GM12878 (cell line): ENCODE measurements at regions not wholly inside any gene's neighbourhood (a gene's known extent, or its start where the extent isn't known, plus 50 kb on each side); places are given as distances from the start of the nearest gene placed in this dataset.

Source experiments
- ATAC-seq: fragments of 200-7000 bp; cut with Tn5 transposase; 3 replicates; pipeline ENCODE4 v1.9.1; 2020; ENCODE audit warnings: mild to moderate bottlenecking, moderate library complexity
- BruUV-seq: library from RNA; stranded (reverse); fragments of 400-500 nt; replicated peaks from 2 replicates; lab custom pipeline; 2021; lab: Mats Ljungman, UMichigan
- CTCF ChIA-PET: fragments of 300-600 bp; sonication (Branson Sonifier 250); formaldehyde crosslinking; extraction: SDS; loops from one replicate; lab custom pipeline; 2021; ENCODE audit warnings: inconsistent platforms; lab: Yijun Ruan, JAX
- POLR2A ChIA-PET: fragments of 350-600 bp; formaldehyde crosslinking; extraction: SDS; loops from one replicate; lab custom pipeline; 2021; ENCODE audit warnings: inconsistent platforms; lab: Charles Lee
- RAD21 ChIA-PET: fragments of 300-600 bp; sonication (Branson Sonifier 250); formaldehyde crosslinking; loops from one replicate; lab custom pipeline; 2023; ENCODE audit warnings: antibody characterized with exemption; ENCODE audit not compliant: unreplicated experiment; lab: Charles Lee
- SMC1A ChIA-PET: fragments of 300-600 bp; sonication (Branson Sonifier 250); formaldehyde crosslinking; loops from one replicate; lab custom pipeline; 2023; ENCODE audit not compliant: unreplicated experiment, uncharacterized antibody; lab: Charles Lee
- DNase-seq: peaks from one replicate; pipeline ENCODE4 v3.0.0-alpha.2; 2011; ENCODE audit warnings: low read depth, low spot score
- FAIRE-seq: peaks from 3 replicates; lab custom pipeline; 2011; peaks lifted over from hg19 to GRCh38; lab: Jason Lieb, UNC
- H2AFZ ChIP-seq: 2 replicates; pipeline ENCODE4 v1.6.0; 2011; ENCODE audit warnings: low read depth, low read length, control low read depth; ENCODE audit not compliant: control insufficient read depth
- H3K27ac ChIP-seq: 2 replicates; pipeline ENCODE4 v1.5.1; 2011; ENCODE audit warnings: control low read depth; ENCODE audit not compliant: control insufficient read depth, insufficient read depth
- H3K27me3 ChIP-seq, 2 experiments: replicated peaks in 1 of 2; 2 replicates each; pipeline versions ENCODE4 v1.6.0 to v1.6.1; 2011; ENCODE audit warnings: low read length in 1 of 2; ENCODE audit not compliant: control insufficient read depth in 2 of 2, insufficient read depth in 2 of 2
- H3K36me3 ChIP-seq, 2 experiments: 2 replicates each; pipeline ENCODE4 v1.5.1; 2011; ENCODE audit warnings: low read length in 1 of 2; ENCODE audit not compliant: control insufficient read depth in 2 of 2, insufficient read depth in 2 of 2
- H3K4me1 ChIP-seq: 2 replicates; pipeline ENCODE4 v1.6.1; 2011; ENCODE audit warnings: mild to moderate bottlenecking, low read length, moderate library complexity, mixed read lengths; ENCODE audit not compliant: control insufficient read depth, insufficient read depth
- H3K4me2 ChIP-seq: 2 replicates; pipeline ENCODE4 v1.6.0; 2011; ENCODE audit warnings: control low read depth; ENCODE audit not compliant: control insufficient read depth, insufficient read depth
- H3K4me3 ChIP-seq: fragments of 200-600 bp; sonication (generic); 2 replicates; pipeline ENCODE4 v1.5.1; 2016
- H3K79me2 ChIP-seq: 2 replicates; pipeline ENCODE4 v1.6.0; 2011; ENCODE audit warnings: low read length; ENCODE audit not compliant: control insufficient read depth, insufficient read depth
- H3K9ac ChIP-seq: 2 replicates; pipeline ENCODE4 v1.8.0; 2011; ENCODE audit warnings: low read length, control low read depth, mixed read lengths; ENCODE audit not compliant: control insufficient read depth, insufficient read depth
- H3K9me3 ChIP-seq: replicated peaks from 3 replicates; pipeline ENCODE4 v1.5.1; 2011; ENCODE audit warnings: mild to moderate bottlenecking, low read length; ENCODE audit not compliant: control insufficient read depth, insufficient read depth
- H4K20me1 ChIP-seq: 2 replicates; pipeline ENCODE4 v1.6.0; 2011; ENCODE audit not compliant: control insufficient read depth, insufficient read depth
- BMI1 ChIP-seq: fragments of 450-650 bp; IDR thresholded peaks from 2 replicates; pipeline ENCODE4 v1.6.1; 2016; ENCODE audit warnings: mild to moderate bottlenecking, moderate library complexity, borderline replicate concordance
- CREB1 ChIP-seq: IDR thresholded peaks from 2 replicates; pipeline ENCODE4 v1.6.1; 2012; ENCODE audit warnings: low read depth, mild to moderate bottlenecking, inconsistent platforms
- HCFC1 ChIP-seq: fragments of 150-350 bp; IDR thresholded peaks from 2 replicates; pipeline ENCODE4 v1.6.1; 2014; ENCODE audit warnings: low read length
- HDAC2 ChIP-seq: fragments of 200-600 bp; sonication (generic); IDR thresholded peaks from 2 replicates; pipeline ENCODE4 v1.6.1; 2017
- MXI1 ChIP-seq: fragments of 150-350 bp; IDR thresholded peaks from 2 replicates; pipeline ENCODE4 v1.6.1; 2011; ENCODE audit warnings: low read depth, mild to moderate bottlenecking, inconsistent platforms, low read length, improper control_type of control experiment
- NR2C1 ChIP-seq: fragments of 450-650 bp; IDR thresholded peaks from 2 replicates; pipeline ENCODE4 v1.6.1; 2017; ENCODE audit warnings: antibody characterized with exemption, mild to moderate bottlenecking, moderate library complexity
- NR2F1 ChIP-seq: fragments of 450-650 bp; conservative IDR thresholded peaks from 2 replicates; pipeline ENCODE4 v1.6.1; 2017; ENCODE audit warnings: mild to moderate bottlenecking
- RUNX3 ChIP-seq: IDR thresholded peaks from 2 replicates; pipeline ENCODE4 v1.6.1; 2012; ENCODE audit warnings: low read length, inconsistent platforms
- SMAD1 ChIP-seq: fragments of 450-650 bp; IDR thresholded peaks from 2 replicates; pipeline ENCODE4 v1.6.1; 2018; ENCODE audit warnings: mild to moderate bottlenecking, low read depth; ENCODE audit not compliant: partially characterized antibody
- SUPT20H ChIP-seq: IDR thresholded peaks from 2 replicates; pipeline ENCODE4 v1.6.1; 2011; ENCODE audit warnings: low read depth, mild to moderate bottlenecking, low read length, moderate library complexity, borderline replicate concordance; ENCODE audit not compliant: control insufficient read depth
- TARDBP ChIP-seq: IDR thresholded peaks from 2 replicates; pipeline ENCODE4 v1.6.1; 2016; ENCODE audit warnings: borderline replicate concordance
- ZNF217 ChIP-seq: fragments of 450-650 bp; IDR thresholded peaks from 2 replicates; pipeline ENCODE4 v1.6.1; 2017; ENCODE audit warnings: antibody characterized with exemption, mild to moderate bottlenecking
- ZNF687 ChIP-seq: fragments of 450-650 bp; IDR thresholded peaks from 2 replicates; pipeline ENCODE4 v1.6.1; 2017; ENCODE audit warnings: mild to moderate bottlenecking, moderate library complexity
- WGBS: methylation state at CpG from one replicate; pipeline ENCODE4 v1.1.6; 2016; ENCODE audit warnings: low lambda C conversion rate; ENCODE audit not compliant: insufficient replicate concordance, insufficient coverage; ENCODE audit errors: missing lambda C conversion rate; 5-methylcytosine and 5-hydroxymethylcytosine counted together
- in situ Hi-C: fragments of 300-500 bp; cut with MboI; formaldehyde crosslinking; loops from 9 replicates; pipeline ENCODE4 v1.14.3; 2018; ENCODE audit warnings: mixed read lengths
- intact Hi-C: fragments of 100-400 bp; cut with micrococcal nuclease; formaldehyde crosslinking; loops from one replicate; pipeline ENCODE4 v1.14.2; 2022; ENCODE audit not compliant: unreplicated experiment
- TF ChIP-seq, protein P1 (sequence below): fragments of 450-650 bp; IDR thresholded peaks from 2 replicates; pipeline ENCODE4 v1.6.1; 2017; ENCODE audit warnings: mild to moderate bottlenecking, low read depth, inconsistent platforms; ENCODE audit not compliant: poor library complexity, severe bottlenecking

- Histone ChIP-seq H3K9me3 (no peaks in the 10 kb centered on the region), H3K4me2 (no peak overlapping the region), H3K79me2 (peaks cover 4% of the 10 kb centered on the region), H3K9ac (no peak overlapping the region), H2AFZ (no peak overlapping the region), H3K27ac (no peak overlapping the region), H3K36me3 (no peaks in the 10 kb centered on the region), H4K20me1 (no peaks in the 10 kb centered on the region), H3K4me1 (peaks cover 67% of the 10 kb centered on the region), H3K4me3 (no peak overlapping the region), H3K27me3 (no peaks in the 10 kb centered on the region)
- ChIA-PET CTCF (interaction anchor here (0.6 to 1.8 kb wide), 5 partner anchors 21 to 458 kb away, joined by 3 to 6 read pairs (median 4); no protein-coding TSS in a partner anchor), POLR2A (interaction anchor here (0.7 to 3.5 kb wide), 11 partner anchors 13 to 233 kb away, joined by 3 to 15 read pairs (median 5); no protein-coding TSS in a partner anchor), SMC1A (interaction anchor here (0.9 to 7.4 kb wide), 13 partner anchors 14 to 457 kb away, joined by 3 to 80 read pairs (median 20); partner anchors contain the start of gene IRF2BP2), RAD21 (interaction anchor here (0.7 to 14.4 kb wide), 7 partner anchors 18 to 346 kb away, joined by 3 to 258 read pairs (median 6); no protein-coding TSS in a partner anchor)
- FAIRE-seq (no peak), ATAC-seq (no peak), DNase-seq (no peak)
- BruUV-seq = no TSS peak
- whole genome bisulfite sequencing = 95% methylated on average over 14 of the region's 14 CpGs
- in situ Hi-C loops (no loop called here), intact Hi-C loops (no loop called here)
- TF ChIP-seq ZNF217 (no peak), NR2C1 (0 out of 2 replicates have a peak, but pooled peaks have one; percentile 4), SMAD1 (no peak), SUPT20H (no peak), HCFC1 (no peak), TARDBP (no peak), BMI1 (no peak), MXI1 (no peak), NR2F1 (peak; percentile 54), RUNX3 (no peak), CREB1 (no peak), HDAC2 (no peak), ZNF687 (no peak)
- TF ChIP-seq, protein P1, sequence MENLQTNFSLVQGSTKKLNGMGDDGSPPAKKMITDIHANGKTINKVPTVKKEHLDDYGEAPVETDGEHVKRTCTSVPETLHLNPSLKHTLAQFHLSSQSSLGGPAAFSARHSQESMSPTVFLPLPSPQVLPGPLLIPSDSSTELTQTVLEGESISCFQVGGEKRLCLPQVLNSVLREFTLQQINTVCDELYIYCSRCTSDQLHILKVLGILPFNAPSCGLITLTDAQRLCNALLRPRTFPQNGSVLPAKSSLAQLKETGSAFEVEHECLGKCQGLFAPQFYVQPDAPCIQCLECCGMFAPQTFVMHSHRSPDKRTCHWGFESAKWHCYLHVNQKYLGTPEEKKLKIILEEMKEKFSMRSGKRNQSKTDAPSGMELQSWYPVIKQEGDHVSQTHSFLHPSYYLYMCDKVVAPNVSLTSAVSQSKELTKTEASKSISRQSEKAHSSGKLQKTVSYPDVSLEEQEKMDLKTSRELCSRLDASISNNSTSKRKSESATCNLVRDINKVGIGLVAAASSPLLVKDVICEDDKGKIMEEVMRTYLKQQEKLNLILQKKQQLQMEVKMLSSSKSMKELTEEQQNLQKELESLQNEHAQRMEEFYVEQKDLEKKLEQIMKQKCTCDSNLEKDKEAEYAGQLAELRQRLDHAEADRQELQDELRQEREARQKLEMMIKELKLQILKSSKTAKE = no peak
Observed at GRCh38 chr1:234957330-234958065, 171.1 kb downstream of the TOMM20 start.
